Forelimb muscle (tissue), 1 donor: ENCODE measurements at regions not wholly inside any gene's neighbourhood (a gene's known extent, or its start where the extent isn't known, plus 50 kb on each side); places are given as distances from the start of the nearest gene placed in this dataset.

ENCODE experiments used
- DNase-seq: peaks from one replicate; pipeline ENCODE4 v3.0.0-alpha.2; 2013; ENCODE audit warnings: low read depth

DNA sequence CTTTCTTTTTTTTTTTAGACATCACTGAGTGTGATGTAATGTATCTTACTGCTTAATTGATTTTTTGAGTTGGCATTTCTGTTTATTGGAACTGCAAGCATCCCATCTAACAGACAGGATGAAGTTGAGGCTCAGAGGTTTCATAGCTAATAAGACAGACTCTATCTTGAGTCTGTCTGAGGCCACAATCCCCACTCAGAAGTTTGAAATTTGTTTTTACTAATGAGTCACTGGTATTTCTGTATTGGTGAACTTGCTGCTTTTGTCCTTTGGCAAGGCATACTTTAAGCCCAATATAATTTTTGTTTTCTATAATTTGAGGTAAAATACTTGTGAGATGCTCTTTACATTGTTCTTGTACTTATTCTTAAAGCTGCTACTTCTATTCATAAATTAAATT lies 491.2 kb downstream of the PSAT1 start:
- DNase-seq = no peak

GRCh38 chr9:78791779-78792178 lies 494.9 kb downstream of the PSAT1 start:
- no peak for DNase-seq

- DNase-seq = no peak
Measured at GRCh38 chr9:78792745-78793144, 495.8 kb downstream of the PSAT1 start.

- no peak for DNase-seq
Measured at GRCh38 chr9:78805771-78806170, 508.8 kb downstream of the PSAT1 start.

DNA sequence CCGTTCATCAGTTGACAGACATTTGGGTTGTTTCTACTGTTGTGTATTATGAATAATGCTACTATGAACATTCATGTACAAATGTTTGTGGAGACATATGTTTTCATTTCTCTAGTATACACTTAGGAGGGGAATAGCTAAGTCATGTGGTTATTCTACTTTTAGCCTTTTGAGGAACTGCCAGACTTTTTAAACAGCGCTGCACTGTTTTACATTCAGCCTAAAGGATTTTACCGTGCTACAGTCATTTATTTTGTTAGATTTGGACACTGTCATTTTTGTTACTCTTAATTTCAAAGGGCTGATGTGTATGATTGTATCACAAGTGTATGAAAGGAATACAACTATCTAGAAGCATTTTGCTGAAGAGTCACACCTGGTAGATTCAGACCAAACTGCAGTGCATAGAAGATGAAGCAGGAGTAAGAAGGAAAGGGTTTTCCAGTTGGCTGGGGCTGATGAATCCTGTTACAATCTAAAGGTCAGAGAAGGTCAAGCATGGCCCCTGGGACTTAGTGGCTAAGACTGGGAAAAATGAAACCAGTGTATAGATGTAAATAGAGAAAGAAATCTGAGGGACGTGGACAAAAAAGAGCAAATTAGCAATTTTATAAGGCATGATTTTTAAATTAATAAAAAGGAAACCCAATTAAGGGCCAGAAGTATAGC lies 509.7 kb downstream of the PSAT1 start:
- DNase-seq = peak; percentile 13

- DNase-seq = no peak
Measured at GRCh38 chr9:78807286-78807685, 510.4 kb downstream of the PSAT1 start.

DNA sequence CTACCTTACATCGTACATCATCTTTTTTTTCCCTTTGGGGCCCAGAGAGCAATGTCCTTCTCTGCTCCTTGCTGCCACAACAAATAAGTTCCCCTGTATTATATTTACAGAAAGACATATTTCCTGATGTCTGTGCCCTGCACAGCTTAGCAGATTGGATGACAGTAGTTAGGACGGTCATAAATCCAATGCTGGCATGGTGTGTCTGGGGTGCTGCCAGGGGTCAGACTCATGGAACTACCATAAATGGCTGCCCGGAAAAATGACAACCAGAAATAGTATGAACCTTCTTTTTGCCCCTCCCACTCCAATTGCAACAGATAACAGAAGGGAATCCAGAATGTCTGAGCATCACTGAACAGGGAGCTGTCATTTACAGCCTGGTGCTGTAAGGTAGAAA lies 511.1 kb downstream of the PSAT1 start:
- no peak for DNase-seq

- DNase-seq = no peak
Measured at GRCh38 chr9:78811622-78812276, 514.8 kb downstream of the PSAT1 start.

DNA sequence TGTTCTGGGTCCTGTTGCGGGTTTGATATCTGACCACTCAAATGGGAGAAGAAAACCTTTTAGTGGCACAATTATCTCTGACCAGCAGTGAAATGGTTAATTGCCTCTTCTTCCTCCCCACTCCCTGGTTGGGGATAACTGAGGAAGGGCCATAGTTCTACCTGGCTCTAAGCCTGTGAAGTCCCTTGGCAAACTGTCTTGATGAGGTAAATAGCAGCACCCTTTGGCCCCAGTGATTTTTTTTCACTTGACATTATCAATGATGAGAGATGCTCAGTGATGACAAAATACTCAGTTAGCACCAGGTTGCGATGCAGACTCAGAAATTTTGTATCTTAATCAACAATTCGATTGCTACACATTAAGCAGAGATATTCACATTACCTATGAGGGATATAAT lies 515.7 kb downstream of the PSAT1 start:
- no peak for DNase-seq

DNA sequence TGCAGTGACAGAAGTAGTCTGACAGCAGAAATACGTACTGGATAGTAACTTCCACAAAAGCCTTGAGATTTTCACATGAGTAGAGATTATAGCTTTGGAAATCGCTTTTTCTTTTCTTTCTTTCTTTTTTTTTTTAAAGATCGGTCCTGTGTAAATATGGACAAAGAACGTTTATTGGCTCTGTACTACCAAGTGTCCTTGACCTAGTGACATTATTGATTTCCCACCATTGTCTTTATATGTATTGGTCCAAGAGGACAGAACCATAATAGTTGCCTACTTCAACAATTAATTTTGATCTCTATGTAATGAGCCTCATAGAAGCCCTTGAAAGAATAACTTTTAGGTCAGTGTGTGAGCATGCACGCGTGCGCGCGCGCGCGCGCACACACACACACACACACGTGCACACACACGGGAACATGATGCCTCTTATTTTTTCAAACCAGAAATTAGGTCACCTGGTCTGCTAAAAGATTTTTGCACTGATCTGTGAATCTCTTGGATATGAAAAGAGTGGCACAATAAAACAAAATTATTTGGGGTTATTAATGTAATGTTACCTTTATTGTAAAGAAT lies 516.8 kb downstream of the PSAT1 start:
- DNase-seq = no peak

- no peak for DNase-seq
Measured at GRCh38 chr9:78821126-78821822, 524.3 kb downstream of the PSAT1 start.

GRCh38 chr9:78826527-78826926 lies 529.6 kb downstream of the PSAT1 start:
- no peak for DNase-seq

DNA sequence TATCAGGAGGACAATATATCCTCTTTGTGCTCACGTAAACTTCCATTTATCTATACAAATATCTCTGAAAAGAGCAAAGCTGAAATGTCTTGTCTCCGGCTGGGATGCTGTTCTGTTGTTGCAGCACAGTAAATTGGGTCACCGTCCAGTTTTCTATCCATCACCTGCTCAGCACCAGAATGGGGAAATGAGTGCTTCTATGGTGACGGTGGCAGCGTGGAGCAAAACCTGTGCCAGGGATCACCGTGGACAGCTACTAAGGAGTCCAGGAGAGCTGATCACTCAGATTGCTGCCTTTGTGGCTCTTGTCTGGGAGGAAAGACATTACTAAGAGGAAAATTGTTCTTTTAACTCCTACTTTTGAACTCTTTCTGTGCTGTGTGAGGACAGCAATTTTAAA lies 531.6 kb downstream of the PSAT1 start:
- DNase-seq = no peak

- DNase-seq = no peak
Measured at GRCh38 chr9:78830301-78830700, 533.4 kb downstream of the PSAT1 start.

DNA sequence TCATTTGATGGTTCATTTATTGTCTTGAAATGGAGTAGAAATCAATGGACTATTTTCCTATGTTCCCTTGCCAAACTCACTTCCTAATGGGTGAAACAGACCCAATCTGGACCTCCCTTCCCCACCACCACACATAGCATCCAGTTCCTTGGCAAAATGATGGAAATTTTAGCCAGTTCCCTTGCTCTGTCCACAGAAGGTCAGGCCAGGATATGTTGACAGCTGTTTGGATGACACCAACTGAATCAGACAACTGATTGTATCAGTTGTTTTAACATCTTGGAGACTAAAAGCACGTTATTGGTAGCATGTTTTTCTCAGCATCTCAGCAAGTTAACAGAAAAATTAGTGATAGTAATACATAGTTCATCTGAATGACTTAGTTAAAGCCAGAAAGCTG lies 534.8 kb downstream of the PSAT1 start:
- DNase-seq = no peak

DNA sequence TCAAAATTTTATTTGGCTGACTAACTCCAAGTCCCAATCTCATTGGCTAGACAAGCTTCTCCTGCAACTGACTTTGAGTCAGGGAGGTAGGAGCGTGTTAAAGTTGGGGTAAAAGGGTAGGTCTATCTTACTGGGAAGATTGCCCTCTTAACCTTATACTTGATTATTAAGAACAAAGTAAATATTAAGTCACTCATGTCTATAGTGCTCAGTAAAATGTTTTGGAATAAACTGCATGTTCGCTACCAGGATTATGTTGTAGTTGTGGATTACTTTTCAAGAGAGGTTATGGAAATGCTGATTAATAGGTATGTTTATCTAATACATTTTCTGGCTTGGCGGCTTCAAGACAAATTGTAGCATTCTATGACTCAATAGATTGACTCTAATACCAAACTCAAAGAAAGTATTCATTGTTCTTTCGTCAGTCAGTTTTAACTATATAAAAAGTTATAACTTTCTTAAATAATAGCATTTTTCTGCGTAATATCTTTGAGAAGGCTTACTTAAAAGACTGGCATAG lies 539.1 kb downstream of the PSAT1 start:
- DNase-seq = no peak

GRCh38 chr9:78839252-78839651 lies 542.3 kb downstream of the PSAT1 start:
- no peak for DNase-seq

DNA sequence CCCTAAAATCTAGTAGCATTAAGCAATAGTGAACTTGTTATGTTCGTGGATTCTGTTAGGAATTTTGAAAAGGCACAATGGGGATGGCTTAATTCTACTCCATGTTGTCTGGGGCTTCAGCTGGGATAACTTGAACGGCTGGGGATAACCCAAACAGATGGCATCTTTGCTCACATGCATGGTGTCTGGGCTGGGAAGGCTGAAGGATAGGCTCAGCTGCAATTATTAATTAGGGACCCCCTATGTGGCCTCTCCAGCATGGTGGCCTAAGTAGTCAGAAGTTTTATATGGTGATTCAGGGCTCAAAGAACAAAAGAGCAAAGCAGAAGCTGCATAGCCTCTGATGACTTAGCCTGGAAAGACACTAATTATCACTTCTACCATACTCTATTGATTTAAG lies 551.1 kb downstream of the PSAT1 start:
- DNase-seq = no peak

- no peak for DNase-seq
Measured at GRCh38 chr9:78856144-78856543, 559.2 kb downstream of the PSAT1 start.

DNA sequence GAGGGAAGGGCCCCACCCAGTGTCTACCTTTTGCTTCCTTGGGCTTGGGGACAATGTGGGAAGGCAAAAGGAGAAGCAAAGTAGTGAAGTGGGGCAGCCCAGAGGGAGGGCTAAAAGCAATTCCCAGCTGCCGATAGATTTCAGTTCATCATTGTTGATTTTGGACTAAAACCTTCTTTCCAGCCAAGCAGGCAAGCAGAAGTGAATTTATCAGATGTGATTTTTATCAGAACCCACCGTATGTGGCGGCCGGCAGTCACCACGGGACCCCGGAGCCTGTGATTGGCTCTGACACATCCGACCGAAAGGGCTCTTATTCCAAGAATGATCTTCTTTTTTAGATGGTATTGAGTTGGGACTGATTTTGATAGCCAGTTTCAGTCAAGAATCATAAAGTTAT lies 559.9 kb downstream of the PSAT1 start:
- DNase-seq = no peak

GRCh38 chr9:78857373-78858225 lies 560.7 kb downstream of the PSAT1 start:
- no peak for DNase-seq

GRCh38 chr9:78858266-78858665 lies 561.3 kb downstream of the PSAT1 start:
- DNase-seq = no peak
